Activated CD8-positive, alpha-beta T cell treated with anti-CD3 and anti-CD28 coated beads for 36 hours (primary cell): ENCODE measurements at regions not wholly inside any gene's neighbourhood (a gene's known extent, or its start where the extent isn't known, plus 50 kb on each side); places are given as distances from the start of the nearest gene placed in this dataset.

Experiments used
- ATAC-seq: fragments of 200-7000 bp; cut with Tn5 transposase; one replicate; pipeline ENCODE4 v1.10.0; 2021; ENCODE audit warnings: mild to moderate bottlenecking, moderate library complexity
- CTCF ChIA-PET: fragments of 350-600 bp; sonication (Branson Sonifier 250); formaldehyde crosslinking; loops from one replicate; lab custom pipeline; 2021; ENCODE audit warnings: antibody characterized with exemption; lab: Charles Lee
- POLR2A ChIA-PET: fragments of 350-600 bp; sonication (Branson Sonifier 250); formaldehyde crosslinking; loops from one replicate; lab custom pipeline; 2021; ENCODE audit warnings: antibody characterized with exemption; lab: Charles Lee
- DNase-seq: peaks from one replicate; pipeline ENCODE4 v3.0.0-alpha.2; 2020
- H3K27ac Mint-ChIP-seq: one replicate; pipeline ENCODE4 v1.8.0; 2021; ENCODE audit warnings: mild to moderate bottlenecking, mixed read lengths
- H3K27me3 Mint-ChIP-seq: one replicate; pipeline ENCODE4 v1.8.0; 2021; ENCODE audit warnings: mixed read lengths
- H3K36me3 Mint-ChIP-seq: one replicate; pipeline ENCODE4 v1.8.0; 2021; ENCODE audit warnings: low read depth, mixed read lengths
- H3K4me1 Mint-ChIP-seq: one replicate; pipeline ENCODE4 v1.8.0; 2021; ENCODE audit warnings: low read depth, mixed read lengths
- H3K4me3 Mint-ChIP-seq: one replicate; pipeline ENCODE4 v1.8.0; 2021; ENCODE audit warnings: mild to moderate bottlenecking, moderate library complexity, mixed read lengths
- H3K9me3 Mint-ChIP-seq: one replicate; pipeline ENCODE4 v1.8.0; 2021; ENCODE audit warnings: mixed read lengths
- CTCF ChIP-seq: fragments of 200-600 bp; IDR thresholded peaks from one replicate; pipeline ENCODE4 v1.8.0; 2022; ENCODE audit warnings: antibody characterized with exemption, mild to moderate bottlenecking
- intact Hi-C: fragments of 100-400 bp; cut with micrococcal nuclease; formaldehyde crosslinking; loops from one replicate; pipeline ENCODE4 v1.10.0; 2022

GRCh38 chr14:38727731-38728130 is 375.3 kb downstream of the SEC23A start:
- Mint-ChIP-seq H3K36me3 (no peaks in the 10 kb centered on the region), H3K4me1 (no peaks in the 10 kb centered on the region), H3K9me3 (no peaks in the 10 kb centered on the region), H3K27me3 (no peaks in the 10 kb centered on the region), H3K27ac (no peak overlapping the region), H3K4me3 (no peak overlapping the region)
- CTCF ChIA-PET, result interaction anchor here (1.1 kb wide), 1 partner anchor 141 kb away, joined by 4 read pairs; no protein-coding TSS in a partner anchor
- POLR2A ChIA-PET, result no interaction called here
- no peak for TF ChIP-seq CTCF
- ATAC-seq (no peak), DNase-seq (no peak)
- intact Hi-C loops, result no loop called here

GRCh38 chr14:38724621-38725020 is 378.4 kb downstream of the SEC23A start:
- Mint-ChIP-seq H3K27ac (no peak overlapping the region), H3K36me3 (no peaks in the 10 kb centered on the region), H3K27me3 (no peaks in the 10 kb centered on the region), H3K9me3 (no peaks in the 10 kb centered on the region), H3K4me3 (no peak overlapping the region), H3K4me1 (no peaks in the 10 kb centered on the region)
- DNase-seq (no peak), ATAC-seq (no peak)
- intact Hi-C loops, result loop anchor here (5.0 kb wide), 1 partner anchor 143 kb away; no protein-coding TSS in a partner anchor
- TF ChIP-seq CTCF, result no peak
- CTCF ChIA-PET, result no interaction called here
- POLR2A ChIA-PET, result no interaction called here

- ATAC-seq (no peak), DNase-seq (no peak)
- Mint-ChIP-seq H3K9me3 (no peaks in the 10 kb centered on the region), H3K27me3 (no peaks in the 10 kb centered on the region), H3K4me3 (no peak overlapping the region), H3K27ac (no peak overlapping the region), H3K4me1 (no peaks in the 10 kb centered on the region), H3K36me3 (no peaks in the 10 kb centered on the region)
- ChIA-PET POLR2A (no interaction called here), CTCF (interaction anchor here (2.6 kb wide), 1 partner anchor 145 kb away, joined by 27 read pairs; no protein-coding TSS in a partner anchor)
- no peak for TF ChIP-seq CTCF
- intact Hi-C loops, result loop anchor here (2.0 to 5.0 kb wide), 2 partner anchors 143 to 291 kb away; no protein-coding TSS in a partner anchor
Measured at GRCh38 chr14:38723959-38724358, 379.1 kb downstream of the SEC23A start.

GRCh38 chr14:38723277-38723676 is 379.8 kb downstream of the SEC23A start:
- no peaks in the 10 kb centered on the region for H3K9me3 Mint-ChIP-seq
- H3K36me3 Mint-ChIP-seq, result no peaks in the 10 kb centered on the region
- no peaks in the 10 kb centered on the region for H3K4me1 Mint-ChIP-seq
- ChIA-PET CTCF (interaction anchor here (2.6 kb wide), 1 partner anchor 146 kb away, joined by 27 read pairs; no protein-coding TSS in a partner anchor), POLR2A (no interaction called here)
- H3K4me3 Mint-ChIP-seq, result no peak overlapping the region
- intact Hi-C loops, result loop anchor here (2.0 to 5.0 kb wide), 2 partner anchors 144 to 292 kb away; no protein-coding TSS in a partner anchor
- H3K27ac Mint-ChIP-seq, result no peak overlapping the region
- ATAC-seq (no peak), DNase-seq (no peak)
- TF ChIP-seq CTCF, result no peak
- H3K27me3 Mint-ChIP-seq, result no peaks in the 10 kb centered on the region

GRCh38 chr14:38721822-38722431 is 381.1 kb downstream of the SEC23A start:
- no peaks in the 10 kb centered on the region for H3K4me1 Mint-ChIP-seq
- H3K27ac Mint-ChIP-seq, result no peak overlapping the region
- ChIA-PET CTCF (interaction anchor here (0.5 to 2.6 kb wide), 15 partner anchors 9 to 295 kb away, joined by 3 to 27 read pairs (median 3); no protein-coding TSS in a partner anchor), POLR2A (no interaction called here)
- ATAC-seq (peak; percentile 69), DNase-seq (peak; percentile 63)
- H3K9me3 Mint-ChIP-seq, result no peaks in the 10 kb centered on the region
- H3K36me3 Mint-ChIP-seq, result no peaks in the 10 kb centered on the region
- H3K27me3 Mint-ChIP-seq, result no peaks in the 10 kb centered on the region
- no peak overlapping the region for H3K4me3 Mint-ChIP-seq
- intact Hi-C loops, result loop anchor here (2.0 to 5.0 kb wide), 2 partner anchors 145 to 293 kb away; no protein-coding TSS in a partner anchor
- peak; percentile 62 for TF ChIP-seq CTCF
